ENCODE measurements at regions not wholly inside any gene's neighbourhood (a gene's known extent, or its start where the extent isn't known, plus 50 kb on each side); places are given as distances from the start of the nearest gene placed in this dataset.

- no peak for ATAC-seq
- BruUV-seq (replicated peaks) = no TSS peak
- Histone ChIP-seq H3K4me3 (ENCODE audit: low read depth in 2 of 2, low read length in 2 of 2) (no peak overlapping the region), H3K4me1 (ENCODE audit: control insufficient read depth, insufficient read depth, low read length) (no peaks in the 10 kb centered on the region), H3K27ac (ENCODE audit: low read length) (no peak overlapping the region), H3K27me3 (ENCODE audit: control insufficient read depth, insufficient read depth, low read length) (no peaks in the 10 kb centered on the region), H3K9me3 (ENCODE audit: control insufficient read depth, insufficient read depth, low read depth, low read length) (no peaks in the 10 kb centered on the region), H3K36me3 (ENCODE audit: control insufficient read depth, insufficient read depth, low read length) (no peaks in the 10 kb centered on the region)
- TF ChIP-seq TCF7L2 (IDR thresholded peaks at IDR 0.05; ENCODE audit: low read depth, low read length) (no peak), CTCF (IDR thresholded peaks at IDR 0.05) (no peak), SIN3A (IDR thresholded peaks at IDR 0.05; ENCODE audit: borderline replicate concordance, insufficient read depth, low read depth, low read length) (no peak), REST (IDR thresholded peaks at IDR 0.05; ENCODE audit: insufficient read depth in 1 of 2, low read depth in 2 of 2, low read length in 1 of 2) (no peak), POLR2AphosphoS5 (IDR thresholded peaks at IDR 0.05; ENCODE audit: low read depth, low read length) (no peak)
- DNase-seq (ENCODE audit: low read depth, low spot score) = no peak
- ChIA-PET CTCF (no interaction called here), POLR2A (no interaction called here)
- intact Hi-C loops (cut with micrococcal nuclease; ENCODE audit: unreplicated experiment) (no loop called here), in situ Hi-C loops (cut with HindIII; ENCODE audit: low pct_unique_long_range_greater_than_20kb, low sequenced_read_pairs) (no loop called here)
Observed at GRCh38 chr5:125244531-125244930, 498.1 kb upstream of the ZNF608 start.

GRCh38 chr5:125245216-125245615, 498.8 kb upstream of the ZNF608 start:
- no TSS peak for BruUV-seq (replicated peaks)
- TF ChIP-seq SIN3A (IDR thresholded peaks at IDR 0.05; ENCODE audit: borderline replicate concordance, insufficient read depth, low read depth, low read length) = no peak
- TF ChIP-seq REST (IDR thresholded peaks at IDR 0.05; ENCODE audit: insufficient read depth in 1 of 2, low read depth in 2 of 2, low read length in 1 of 2) = no peak
- TF ChIP-seq CTCF (IDR thresholded peaks at IDR 0.05) = no peak
- no peak for TF ChIP-seq POLR2AphosphoS5 (IDR thresholded peaks at IDR 0.05; ENCODE audit: low read depth, low read length)
- no peak for TF ChIP-seq TCF7L2 (IDR thresholded peaks at IDR 0.05; ENCODE audit: low read depth, low read length)
- H3K27me3 ChIP-seq (ENCODE audit: control insufficient read depth, insufficient read depth, low read length) = no peaks in the 10 kb centered on the region
- no peaks in the 10 kb centered on the region for H3K4me1 ChIP-seq (ENCODE audit: control insufficient read depth, insufficient read depth, low read length)
- POLR2A ChIA-PET = no interaction called here
- H3K9me3 ChIP-seq (ENCODE audit: control insufficient read depth, insufficient read depth, low read depth, low read length) = no peaks in the 10 kb centered on the region
- CTCF ChIA-PET = no interaction called here
- no peak for DNase-seq (ENCODE audit: low read depth, low spot score)
- no peak overlapping the region for H3K27ac ChIP-seq (ENCODE audit: low read length)
- ATAC-seq = no peak
- H3K36me3 ChIP-seq (ENCODE audit: control insufficient read depth, insufficient read depth, low read length) = no peaks in the 10 kb centered on the region
- in situ Hi-C loops (cut with HindIII; ENCODE audit: low pct_unique_long_range_greater_than_20kb, low sequenced_read_pairs) = no loop called here
- intact Hi-C loops (cut with micrococcal nuclease; ENCODE audit: unreplicated experiment) = no loop called here
- no peak overlapping the region for H3K4me3 ChIP-seq (ENCODE audit: low read depth in 2 of 2, low read length in 2 of 2)
